Anterior cingulate cortex (tissue), 58 donors: ENCODE measurements at regions not wholly inside any gene's neighbourhood (a gene's known extent, or its start where the extent isn't known, plus 50 kb on each side); places are given as distances from the start of the nearest gene placed in this dataset.
"Not testable (repeated sequence)": the region's sequence is repeated elsewhere in the genome, so short reads cannot be mapped to it uniquely, and the experiment has no call there.

Source experiments
- DNase-seq, 58 donors: peaks; one replicate each; lab custom pipeline; 2025; lab: John Stamatoyannopoulos, UW

- peak in 6 of 58 donors; percentile 0 to 16 (median 2) for DNase-seq
Observed at GRCh38 chr7:68185631-68186456, 1189.2 kb downstream of the TYW1 start.

- DNase-seq, result no peak
Observed at GRCh38 chr7:68187532-68187931, 1190.9 kb downstream of the TYW1 start.

- DNase-seq, result no peak
Observed at GRCh38 chr7:68192941-68193340, 1196.3 kb downstream of the TYW1 start.

- not testable (repeated sequence) for DNase-seq
Observed at GRCh38 chr7:68195642-68196041, 1199.0 kb downstream of the TYW1 start.

GRCh38 chr7:68200051-68200670 lies 1203.5 kb downstream of the TYW1 start:
- DNase-seq, result no peak

- DNase-seq, result no peak
Observed at GRCh38 chr7:68203251-68203650, 1206.6 kb downstream of the TYW1 start.

GRCh38 chr7:68205826-68206225 lies 1209.2 kb downstream of the TYW1 start:
- no peak for DNase-seq

- DNase-seq, result no peak
Observed at GRCh38 chr7:68206946-68207485, 1210.4 kb downstream of the TYW1 start.

- no peak for DNase-seq
Observed at GRCh38 chr7:68207676-68208075, 1211.0 kb downstream of the TYW1 start.

GRCh38 chr7:68209486-68209885 lies 1212.9 kb downstream of the TYW1 start:
- DNase-seq, result no peak

- DNase-seq, result no peak
Observed at GRCh38 chr7:68213838-68214237, 1217.2 kb downstream of the TYW1 start.

- peak in 15 of 58 donors; percentile 0 to 49 (median 6) for DNase-seq
Observed at GRCh38 chr7:68216051-68216450, 1219.4 kb downstream of the TYW1 start.

- DNase-seq, result no peak
Observed at GRCh38 chr7:68217426-68217825, 1220.8 kb downstream of the TYW1 start.

GRCh38 chr7:68218461-68218860 lies 1221.8 kb downstream of the TYW1 start:
- DNase-seq, result no peak

GRCh38 chr7:68222311-68222710 lies 1225.7 kb downstream of the TYW1 start:
- peak in 10 of 58 donors; percentile 2 to 40 (median 7) for DNase-seq

- peak in 50 of 58 donors; percentile 10 to 95 (median 66) for DNase-seq
Observed at GRCh38 chr7:68224041-68224741, 1227.6 kb downstream of the TYW1 start.

- not testable (repeated sequence) for DNase-seq
Observed at GRCh38 chr7:68231011-68231410, 1234.4 kb downstream of the TYW1 start.

- no peak for DNase-seq
Observed at GRCh38 chr7:68235937-68236336, 1239.3 kb downstream of the TYW1 start.

- DNase-seq, result no peak
Observed at GRCh38 chr7:68238204-68238805, 1241.7 kb downstream of the TYW1 start.

GRCh38 chr7:68243128-68243527 lies 1246.5 kb downstream of the TYW1 start:
- no peak for DNase-seq

GRCh38 chr7:68244389-68244788 lies 1247.8 kb downstream of the TYW1 start:
- DNase-seq, result no peak
